ENCODE measurements at regions not wholly inside any gene's neighbourhood (a gene's known extent, or its start where the extent isn't known, plus 50 kb on each side); places are given as distances from the start of the nearest gene placed in this dataset.

DNA sequence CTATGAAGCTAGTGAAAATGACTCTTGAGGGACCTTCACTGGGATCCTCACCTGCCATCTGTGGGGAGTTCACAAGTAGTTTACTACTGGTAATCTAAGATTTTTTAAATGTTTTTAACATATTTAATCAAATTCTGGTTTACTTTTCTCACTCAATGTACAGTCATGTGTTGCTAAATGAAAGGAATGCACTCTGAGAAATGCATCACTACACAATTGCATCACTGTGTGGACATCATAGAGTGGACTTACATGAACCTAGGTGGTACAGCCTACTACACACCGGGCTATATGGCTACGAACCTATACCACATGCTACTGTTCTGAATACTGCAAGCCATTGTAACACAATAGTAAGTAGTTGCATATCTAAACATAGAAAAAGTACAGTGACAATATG is 528.0 kb downstream of the BCL11A start:
- TF ChIP-seq POLR2AphosphoS5 (IDR thresholded peaks at IDR 0.05) (no peak), EZH2 (IDR thresholded peaks at IDR 0.05; ENCODE audit: borderline replicate concordance, insufficient read depth, low read length, poor library complexity, severe bottlenecking) (no peak), MXI1 (conservative IDR thresholded peaks at IDR 0.05; ENCODE audit: poor library complexity, severe bottlenecking) (no peak), EP300 (conservative IDR thresholded peaks at IDR 0.05; ENCODE audit: poor library complexity, severe bottlenecking) (no peak), RAD21 (conservative IDR thresholded peaks at IDR 0.05) (no peak), TAF1 (IDR thresholded peaks at IDR 0.05; ENCODE audit: low read depth) (no peak), SMC3 (conservative IDR thresholded peaks at IDR 0.05; ENCODE audit: poor library complexity) (no peak)
- TF ChIP-seq, protein P1, sequence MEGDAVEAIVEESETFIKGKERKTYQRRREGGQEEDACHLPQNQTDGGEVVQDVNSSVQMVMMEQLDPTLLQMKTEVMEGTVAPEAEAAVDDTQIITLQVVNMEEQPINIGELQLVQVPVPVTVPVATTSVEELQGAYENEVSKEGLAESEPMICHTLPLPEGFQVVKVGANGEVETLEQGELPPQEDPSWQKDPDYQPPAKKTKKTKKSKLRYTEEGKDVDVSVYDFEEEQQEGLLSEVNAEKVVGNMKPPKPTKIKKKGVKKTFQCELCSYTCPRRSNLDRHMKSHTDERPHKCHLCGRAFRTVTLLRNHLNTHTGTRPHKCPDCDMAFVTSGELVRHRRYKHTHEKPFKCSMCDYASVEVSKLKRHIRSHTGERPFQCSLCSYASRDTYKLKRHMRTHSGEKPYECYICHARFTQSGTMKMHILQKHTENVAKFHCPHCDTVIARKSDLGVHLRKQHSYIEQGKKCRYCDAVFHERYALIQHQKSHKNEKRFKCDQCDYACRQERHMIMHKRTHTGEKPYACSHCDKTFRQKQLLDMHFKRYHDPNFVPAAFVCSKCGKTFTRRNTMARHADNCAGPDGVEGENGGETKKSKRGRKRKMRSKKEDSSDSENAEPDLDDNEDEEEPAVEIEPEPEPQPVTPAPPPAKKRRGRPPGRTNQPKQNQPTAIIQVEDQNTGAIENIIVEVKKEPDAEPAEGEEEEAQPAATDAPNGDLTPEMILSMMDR (IDR thresholded peaks at IDR 0.05; ENCODE audit: poor library complexity, severe bottlenecking): no peak
- TF ChIP-seq, protein P2, sequence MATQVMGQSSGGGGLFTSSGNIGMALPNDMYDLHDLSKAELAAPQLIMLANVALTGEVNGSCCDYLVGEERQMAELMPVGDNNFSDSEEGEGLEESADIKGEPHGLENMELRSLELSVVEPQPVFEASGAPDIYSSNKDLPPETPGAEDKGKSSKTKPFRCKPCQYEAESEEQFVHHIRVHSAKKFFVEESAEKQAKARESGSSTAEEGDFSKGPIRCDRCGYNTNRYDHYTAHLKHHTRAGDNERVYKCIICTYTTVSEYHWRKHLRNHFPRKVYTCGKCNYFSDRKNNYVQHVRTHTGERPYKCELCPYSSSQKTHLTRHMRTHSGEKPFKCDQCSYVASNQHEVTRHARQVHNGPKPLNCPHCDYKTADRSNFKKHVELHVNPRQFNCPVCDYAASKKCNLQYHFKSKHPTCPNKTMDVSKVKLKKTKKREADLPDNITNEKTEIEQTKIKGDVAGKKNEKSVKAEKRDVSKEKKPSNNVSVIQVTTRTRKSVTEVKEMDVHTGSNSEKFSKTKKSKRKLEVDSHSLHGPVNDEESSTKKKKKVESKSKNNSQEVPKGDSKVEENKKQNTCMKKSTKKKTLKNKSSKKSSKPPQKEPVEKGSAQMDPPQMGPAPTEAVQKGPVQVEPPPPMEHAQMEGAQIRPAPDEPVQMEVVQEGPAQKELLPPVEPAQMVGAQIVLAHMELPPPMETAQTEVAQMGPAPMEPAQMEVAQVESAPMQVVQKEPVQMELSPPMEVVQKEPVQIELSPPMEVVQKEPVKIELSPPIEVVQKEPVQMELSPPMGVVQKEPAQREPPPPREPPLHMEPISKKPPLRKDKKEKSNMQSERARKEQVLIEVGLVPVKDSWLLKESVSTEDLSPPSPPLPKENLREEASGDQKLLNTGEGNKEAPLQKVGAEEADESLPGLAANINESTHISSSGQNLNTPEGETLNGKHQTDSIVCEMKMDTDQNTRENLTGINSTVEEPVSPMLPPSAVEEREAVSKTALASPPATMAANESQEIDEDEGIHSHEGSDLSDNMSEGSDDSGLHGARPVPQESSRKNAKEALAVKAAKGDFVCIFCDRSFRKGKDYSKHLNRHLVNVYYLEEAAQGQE (IDR thresholded peaks at IDR 0.05; ENCODE audit: borderline replicate concordance): no peak
